ENCODE measurements at regions not wholly inside any gene's neighbourhood (a gene's known extent, or its start where the extent isn't known, plus 50 kb on each side); places are given as distances from the start of the nearest gene placed in this dataset.

DNA sequence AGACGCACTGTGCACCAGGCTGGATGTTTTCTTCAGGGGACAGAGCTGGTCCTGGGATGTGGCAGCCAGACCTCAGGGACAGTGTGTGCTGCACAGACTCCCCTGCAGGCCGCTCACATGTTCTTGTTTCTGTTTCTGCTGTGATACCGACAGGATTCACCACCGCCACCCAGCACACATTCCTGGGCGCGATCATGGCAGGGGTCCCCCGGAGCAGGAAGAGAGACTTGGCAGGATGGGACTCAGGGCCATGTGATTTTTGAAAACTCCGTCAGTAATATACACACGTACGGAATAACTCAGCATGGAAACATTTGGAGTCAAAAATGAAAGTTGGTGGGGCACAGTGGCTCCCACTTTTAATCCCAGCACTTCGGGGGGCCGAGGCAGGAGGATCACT lies 79.0 kb downstream of the HAPSTR1 start:
- TF ChIP-seq CTCF (IDR thresholded peaks at IDR 0.05) = no peak
- ATAC-seq = no peak
- Mint-ChIP-seq H3K27ac (no peak overlapping the region), H3K27me3 (ENCODE audit: low read depth in 2 of 2) (peaks cover 0 to 3% of the 10 kb centered on the region in 2 donors), H3K9me3 (no peaks in the 10 kb centered on the region), H3K4me1 (no peaks in the 10 kb centered on the region), H3K4me3 (no peak overlapping the region), H3K36me3 (no peaks in the 10 kb centered on the region)
- Histone ChIP-seq H3K4me1 (ENCODE audit: control insufficient read depth, insufficient read depth, low read length) (no peaks in the 10 kb centered on the region), H3K36me3 (ENCODE audit: control insufficient read depth, insufficient read depth, low read length) (no peaks in the 10 kb centered on the region), H3K4me3 (ENCODE audit: low read length) (no peak overlapping the region), H3K27ac (ENCODE audit: low read length) (no peak overlapping the region), H3K27me3 (ENCODE audit: control insufficient read depth, insufficient read depth, low read length) (no peaks in the 10 kb centered on the region), H3K9me3 (ENCODE audit: control insufficient read depth, insufficient read depth, low read length) (no peaks in the 10 kb centered on the region)
- intact Hi-C loops (cut with micrococcal nuclease) = no loop called here
- WGBS (ENCODE audit: insufficient coverage) = 89% methylated on average over 12 of the region's 12 CpGs
- DNase-seq = no peak

DNA sequence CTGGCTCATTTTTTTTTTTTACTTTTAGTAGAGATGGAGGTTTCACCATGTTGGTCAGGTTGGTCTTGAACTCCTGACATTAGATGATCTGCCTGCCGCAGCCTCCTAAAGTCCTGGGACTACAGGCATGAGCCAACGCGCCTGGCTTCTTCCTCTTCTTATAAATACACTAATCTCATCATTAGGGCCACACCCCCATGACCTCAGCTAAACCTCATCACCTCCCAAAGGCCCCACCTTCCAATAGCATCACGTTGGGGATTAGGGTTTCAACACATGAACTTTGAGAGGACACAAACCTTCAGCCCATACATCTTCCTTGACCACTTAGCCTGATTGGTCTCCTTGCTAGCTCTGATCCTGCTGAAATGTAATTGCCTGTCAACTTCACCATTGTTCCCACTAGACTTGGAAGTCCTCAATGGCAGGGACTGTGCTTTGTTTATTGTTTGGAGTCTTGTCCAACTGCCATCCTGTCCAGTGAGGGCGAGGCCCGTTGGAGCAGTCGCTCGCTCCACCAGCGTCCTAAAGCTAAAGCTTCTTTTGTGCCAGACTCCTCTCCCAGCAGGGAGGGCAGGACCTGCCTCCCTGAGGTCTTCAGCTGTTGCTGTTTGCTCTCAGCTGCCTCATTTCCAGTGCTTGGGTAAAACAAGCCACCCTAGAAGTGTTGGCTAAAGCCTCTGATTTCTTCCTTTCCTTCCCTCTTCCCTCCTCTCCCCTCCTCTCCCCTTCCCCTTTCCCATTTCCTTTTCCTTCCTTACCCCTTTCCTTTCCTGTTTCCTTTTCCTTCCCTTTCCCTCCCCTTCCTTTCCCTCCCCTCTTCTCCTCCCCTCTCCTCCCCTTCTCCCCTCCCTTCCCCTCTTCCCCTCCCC lies 85.3 kb downstream of the HAPSTR1 start:
- no peak overlapping the region for H3K4me3 Mint-ChIP-seq
- no peaks in the 10 kb centered on the region for H3K27me3 ChIP-seq (ENCODE audit: control insufficient read depth, insufficient read depth, low read length)
- no peak overlapping the region for H3K4me3 ChIP-seq (ENCODE audit: low read length)
- H3K27me3 Mint-ChIP-seq (ENCODE audit: low read depth in 2 of 2) = peaks cover 0 to 9% of the 10 kb centered on the region in 2 donors
- H3K9me3 ChIP-seq (ENCODE audit: control insufficient read depth, insufficient read depth, low read length) = no peaks in the 10 kb centered on the region
- H3K27ac Mint-ChIP-seq = no peak overlapping the region
- no peaks in the 10 kb centered on the region for H3K4me1 Mint-ChIP-seq
- no peaks in the 10 kb centered on the region for H3K4me1 ChIP-seq (ENCODE audit: control insufficient read depth, insufficient read depth, low read length)
- ATAC-seq (no peak), DNase-seq (no peak)
- TF ChIP-seq CTCF (IDR thresholded peaks at IDR 0.05) = no peak
- no peak overlapping the region for H3K27ac ChIP-seq (ENCODE audit: low read length)
- H3K36me3 ChIP-seq (ENCODE audit: control insufficient read depth, insufficient read depth, low read length) = no peaks in the 10 kb centered on the region
- intact Hi-C loops (cut with micrococcal nuclease) = no loop called here
- WGBS (ENCODE audit: insufficient coverage) = 75% methylated on average over 9 of the region's 9 CpGs
- H3K36me3 Mint-ChIP-seq = no peaks in the 10 kb centered on the region
- no peaks in the 10 kb centered on the region for H3K9me3 Mint-ChIP-seq

- 65% methylated on average over 6 of the region's 6 CpGs for WGBS (ENCODE audit: insufficient coverage)
- no peaks in the 10 kb centered on the region for H3K36me3 Mint-ChIP-seq
- H3K27me3 Mint-ChIP-seq (ENCODE audit: low read depth in 2 of 2) = peaks cover 0 to 9% of the 10 kb centered on the region in 2 donors
- no peaks in the 10 kb centered on the region for H3K4me1 Mint-ChIP-seq
- H3K27ac ChIP-seq (ENCODE audit: low read length) = no peak overlapping the region
- no peaks in the 10 kb centered on the region for H3K4me1 ChIP-seq (ENCODE audit: control insufficient read depth, insufficient read depth, low read length)
- H3K27me3 ChIP-seq (ENCODE audit: control insufficient read depth, insufficient read depth, low read length) = no peaks in the 10 kb centered on the region
- no peaks in the 10 kb centered on the region for H3K36me3 ChIP-seq (ENCODE audit: control insufficient read depth, insufficient read depth, low read length)
- ATAC-seq = no peak
- H3K27ac Mint-ChIP-seq = no peak overlapping the region
- H3K4me3 ChIP-seq (ENCODE audit: low read length) = no peak overlapping the region
- no peak for TF ChIP-seq CTCF (IDR thresholded peaks at IDR 0.05)
- DNase-seq = no peak
- no peak overlapping the region for H3K4me3 Mint-ChIP-seq
- H3K9me3 Mint-ChIP-seq = no peaks in the 10 kb centered on the region
- intact Hi-C loops (cut with micrococcal nuclease) = no loop called here
- no peaks in the 10 kb centered on the region for H3K9me3 ChIP-seq (ENCODE audit: control insufficient read depth, insufficient read depth, low read length)
These were observed 86.4 kb downstream of the HAPSTR1 start for GRCh38 chr16:9177861-9178260.
